Activated T-helper 1 cell treated with anti-CD3 and anti-CD28 coated beads, Interleukin-12 subunit alpha, Interleukin-12 subunit beta, Interleukin-2, Interleukin-4 antibody, amounts not matched to agents 30 ng/mL and 10 ng/mL and 1 ng/mL, durations not matched to agents 14 hours and 24 hours and 36 hours (primary cell): ENCODE measurements at regions not wholly inside any gene's neighbourhood (a gene's known extent, or its start where the extent isn't known, plus 50 kb on each side); places are given as distances from the start of the nearest gene placed in this dataset.
"Not testable (repeated sequence)": the region's sequence is repeated elsewhere in the genome, so short reads cannot be mapped to it uniquely, and the experiment has no call there.

Experiments used
- DNase-seq: peaks from one replicate; pipeline ENCODE4 v3.0.0; 2021; ENCODE audit warnings: low spot score
- H3K27ac Mint-ChIP-seq: one replicate; pipeline ENCODE4 v1.8.0; 2021; ENCODE audit warnings: mild to moderate bottlenecking, mixed read lengths
- H3K27me3 Mint-ChIP-seq: one replicate; pipeline ENCODE4 v1.8.0; 2022; ENCODE audit warnings: mild to moderate bottlenecking, moderate library complexity, mixed read lengths; ENCODE audit not compliant: insufficient read depth
- H3K36me3 Mint-ChIP-seq: one replicate; pipeline ENCODE4 v1.8.0; 2021; ENCODE audit warnings: low read depth, mixed read lengths
- H3K4me1 Mint-ChIP-seq: one replicate; pipeline ENCODE4 v1.8.0; 2021; ENCODE audit warnings: low read depth, mixed read lengths
- H3K4me3 Mint-ChIP-seq: one replicate; pipeline ENCODE4 v1.8.0; 2021; ENCODE audit warnings: mild to moderate bottlenecking, moderate library complexity, mixed read lengths
- H3K9me3 Mint-ChIP-seq: one replicate; pipeline ENCODE4 v1.8.0; 2021; ENCODE audit warnings: mixed read lengths
- intact Hi-C: fragments of 100-400 bp; cut with micrococcal nuclease; formaldehyde crosslinking; loops from one replicate; pipeline ENCODE4 v1.15.1; 2024

- H3K27ac Mint-ChIP-seq, result no peak overlapping the region
- no peaks in the 10 kb centered on the region for H3K4me1 Mint-ChIP-seq
- no peaks in the 10 kb centered on the region for H3K27me3 Mint-ChIP-seq
- no peak for DNase-seq
- peaks cover 16% of the 10 kb centered on the region for H3K9me3 Mint-ChIP-seq
- intact Hi-C loops, result no loop called here
- H3K36me3 Mint-ChIP-seq, result peaks cover 8% of the 10 kb centered on the region
- no peak overlapping the region for H3K4me3 Mint-ChIP-seq
These were observed 85.9 kb downstream of the ASMT start for GRCh38 chrX:1700757-1701156.

- H3K4me3 Mint-ChIP-seq, intact Hi-C loops, H3K36me3 Mint-ChIP-seq, H3K4me1 Mint-ChIP-seq, DNase-seq, H3K27me3 Mint-ChIP-seq, H3K27ac Mint-ChIP-seq: not testable (repeated sequence)
- peaks cover 11% of the 10 kb centered on the region for H3K9me3 Mint-ChIP-seq
These were observed 86.6 kb downstream of the ASMT start for GRCh38 chrX:1701396-1701901.

DNA sequence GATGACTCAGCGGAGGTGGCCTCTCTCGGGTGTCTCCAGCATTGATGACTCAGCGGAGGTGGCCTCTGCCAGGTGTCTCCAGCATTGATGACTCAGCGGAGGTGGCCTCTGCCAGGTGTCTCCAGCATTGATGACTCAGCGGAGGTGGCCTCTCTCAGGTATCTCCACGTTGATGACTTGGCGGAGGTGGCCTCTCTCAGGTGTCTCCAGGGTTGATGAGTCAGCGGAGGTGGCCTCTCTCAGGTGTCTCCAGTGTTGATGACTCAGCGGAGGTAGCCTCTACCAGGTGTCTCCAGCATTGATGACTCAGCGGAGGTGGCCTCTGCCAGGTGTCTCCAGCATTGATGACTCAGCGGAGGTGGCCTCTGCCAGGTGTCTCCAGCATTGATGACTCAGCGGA is 87.3 kb downstream of the ASMT start:
- H3K4me3 Mint-ChIP-seq, DNase-seq, intact Hi-C loops, H3K9me3 Mint-ChIP-seq, H3K4me1 Mint-ChIP-seq, H3K27ac Mint-ChIP-seq, H3K27me3 Mint-ChIP-seq, H3K36me3 Mint-ChIP-seq: not testable (repeated sequence)

GRCh38 chrX:1702557-1702956 is 87.7 kb downstream of the ASMT start:
- H3K4me1 Mint-ChIP-seq, intact Hi-C loops, H3K9me3 Mint-ChIP-seq, H3K27ac Mint-ChIP-seq, H3K36me3 Mint-ChIP-seq, DNase-seq, H3K27me3 Mint-ChIP-seq, H3K4me3 Mint-ChIP-seq: not testable (repeated sequence)

- intact Hi-C loops, DNase-seq: not testable (repeated sequence)
These were observed 94.4 kb downstream of the ASMT start for GRCh38 chrX:1709277-1709676.

DNA sequence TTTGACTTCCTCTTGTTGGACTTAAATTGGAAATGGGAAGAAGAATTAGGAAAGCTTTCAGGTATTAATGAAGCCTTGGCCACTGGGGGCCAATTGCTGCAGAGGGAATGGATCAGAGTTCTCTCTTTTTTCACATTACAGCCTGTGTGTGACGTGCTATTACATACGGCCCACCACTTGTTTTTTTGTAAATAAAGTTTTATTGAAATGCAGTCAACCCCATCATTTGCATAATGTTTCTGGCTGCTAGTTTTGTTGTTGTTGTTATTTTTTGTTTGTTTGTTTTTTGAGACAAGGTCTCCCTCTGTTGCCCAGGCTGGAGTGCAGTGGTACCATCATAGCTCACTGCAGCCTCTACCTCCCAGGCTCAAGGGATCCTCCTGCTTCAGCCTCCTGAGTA is 98.4 kb downstream of the ASMT start:
- H3K27me3 Mint-ChIP-seq, result no peaks in the 10 kb centered on the region
- H3K27ac Mint-ChIP-seq, result no peak overlapping the region
- no peak for DNase-seq
- no peaks in the 10 kb centered on the region for H3K4me1 Mint-ChIP-seq
- H3K9me3 Mint-ChIP-seq, result peaks cover 4% of the 10 kb centered on the region
- H3K4me3 Mint-ChIP-seq, result no peak overlapping the region
- intact Hi-C loops, result no loop called here
- peaks cover 3% of the 10 kb centered on the region for H3K36me3 Mint-ChIP-seq

More at GRCh38 chrX:1709277-1709676, 94.4 kb downstream of the ASMT start:
- H3K9me3 Mint-ChIP-seq, H3K4me1 Mint-ChIP-seq, H3K27me3 Mint-ChIP-seq, H3K27ac Mint-ChIP-seq, H3K36me3 Mint-ChIP-seq, H3K4me3 Mint-ChIP-seq: not testable (repeated sequence)

DNA sequence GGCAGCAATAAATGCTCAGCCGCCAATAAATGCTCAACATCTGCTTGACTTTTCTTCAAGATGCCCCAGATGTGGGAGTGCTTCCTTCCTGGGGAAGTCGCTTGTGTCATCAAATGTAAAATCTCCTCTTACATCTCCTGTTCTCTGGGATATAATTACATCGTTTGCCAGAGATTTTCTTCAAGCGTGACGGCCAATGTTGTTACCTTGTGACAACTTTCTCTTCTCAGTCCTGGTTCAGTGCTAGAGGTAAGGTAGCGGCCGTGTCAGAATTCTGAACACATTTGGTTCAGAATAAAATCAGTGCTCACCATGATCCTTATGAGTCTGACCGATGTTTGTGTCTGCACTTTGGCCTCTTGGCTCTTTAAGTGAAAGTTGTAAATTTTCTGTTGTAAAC is 102.5 kb downstream of the ASMT start:
- Mint-ChIP-seq H3K27ac (no peak overlapping the region), H3K36me3 (peaks cover 3% of the 10 kb centered on the region), H3K4me1 (no peaks in the 10 kb centered on the region), H3K4me3 (no peak overlapping the region), H3K27me3 (no peaks in the 10 kb centered on the region), H3K9me3 (peaks cover 4% of the 10 kb centered on the region)
- no peak for DNase-seq
- intact Hi-C loops, result no loop called here

- no peak for DNase-seq
- no peak overlapping the region for H3K4me3 Mint-ChIP-seq
- H3K27ac Mint-ChIP-seq, result no peak overlapping the region
- H3K36me3 Mint-ChIP-seq, result no peaks in the 10 kb centered on the region
- peaks cover 4% of the 10 kb centered on the region for H3K9me3 Mint-ChIP-seq
- no peaks in the 10 kb centered on the region for H3K4me1 Mint-ChIP-seq
- intact Hi-C loops, result no loop called here
- H3K27me3 Mint-ChIP-seq, result no peaks in the 10 kb centered on the region
These were observed 104.4 kb downstream of the ASMT start for GRCh38 chrX:1719270-1719669.

- no peaks in the 10 kb centered on the region for H3K4me1 Mint-ChIP-seq
- intact Hi-C loops, result no loop called here
- peaks cover 4% of the 10 kb centered on the region for H3K9me3 Mint-ChIP-seq
- H3K27ac Mint-ChIP-seq, result no peak overlapping the region
- H3K27me3 Mint-ChIP-seq, result no peaks in the 10 kb centered on the region
- no peak overlapping the region for H3K4me3 Mint-ChIP-seq
- no peak for DNase-seq
- H3K36me3 Mint-ChIP-seq, result no peaks in the 10 kb centered on the region
These were observed 106.0 kb downstream of the ASMT start for GRCh38 chrX:1720836-1721235.

DNA sequence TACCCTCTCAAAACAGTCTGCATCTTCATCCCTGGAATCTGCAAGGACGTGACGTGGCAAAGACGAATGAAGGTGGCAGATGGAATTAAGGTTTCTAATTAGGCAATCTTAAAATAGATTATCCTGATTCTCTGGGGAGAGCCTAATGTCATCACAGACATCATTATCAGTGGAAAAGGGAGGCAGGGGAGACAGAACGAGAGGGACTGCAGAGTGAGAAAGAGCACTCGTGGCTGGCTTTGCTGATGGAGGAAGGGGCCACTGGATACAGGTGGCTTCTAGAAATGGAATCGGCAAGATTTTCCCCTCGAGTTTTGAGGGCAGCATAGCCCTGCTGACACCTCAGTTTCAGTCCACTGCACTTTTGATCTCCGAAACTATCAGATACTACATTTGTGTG is 110.6 kb downstream of the ASMT start:
- H3K36me3 Mint-ChIP-seq, result peaks cover 9% of the 10 kb centered on the region
- DNase-seq, result no peak
- intact Hi-C loops, result no loop called here
- H3K27me3 Mint-ChIP-seq, result no peaks in the 10 kb centered on the region
- no peak overlapping the region for H3K4me3 Mint-ChIP-seq
- H3K27ac Mint-ChIP-seq, result no peak overlapping the region
- peaks cover 6% of the 10 kb centered on the region for H3K9me3 Mint-ChIP-seq
- H3K4me1 Mint-ChIP-seq, result no peaks in the 10 kb centered on the region

DNA sequence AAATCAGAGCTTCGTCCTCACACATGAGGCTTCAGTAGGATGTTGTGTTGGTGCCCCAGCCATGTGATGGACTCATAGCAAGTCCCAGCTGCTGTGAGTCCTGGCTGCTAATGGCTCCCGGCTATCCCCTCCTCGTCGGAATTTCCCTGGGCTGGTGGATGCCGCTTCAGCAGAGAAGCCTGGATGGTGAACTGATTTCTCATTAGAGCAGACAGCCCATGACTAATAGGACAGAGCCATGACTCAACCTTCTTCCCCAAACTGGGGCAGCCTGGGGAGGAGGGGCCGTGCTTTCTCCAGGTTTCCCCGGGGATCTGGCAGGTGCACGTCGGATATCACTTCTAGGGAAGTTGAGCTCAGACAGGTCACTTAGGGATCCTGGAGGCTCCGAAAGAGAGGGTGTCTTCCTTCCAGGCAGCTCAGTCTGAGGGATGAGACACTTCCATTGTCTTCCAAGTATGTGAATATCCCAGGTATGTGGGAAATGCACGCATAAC is 112.7 kb downstream of the ASMT start:
- H3K27ac Mint-ChIP-seq, result no peak overlapping the region
- DNase-seq, result no peak
- H3K27me3 Mint-ChIP-seq, result no peaks in the 10 kb centered on the region
- intact Hi-C loops, result no loop called here
- H3K36me3 Mint-ChIP-seq, result peaks cover 9% of the 10 kb centered on the region
- H3K4me3 Mint-ChIP-seq, result no peak overlapping the region
- H3K9me3 Mint-ChIP-seq, result peaks cover 6% of the 10 kb centered on the region
- no peaks in the 10 kb centered on the region for H3K4me1 Mint-ChIP-seq

DNA sequence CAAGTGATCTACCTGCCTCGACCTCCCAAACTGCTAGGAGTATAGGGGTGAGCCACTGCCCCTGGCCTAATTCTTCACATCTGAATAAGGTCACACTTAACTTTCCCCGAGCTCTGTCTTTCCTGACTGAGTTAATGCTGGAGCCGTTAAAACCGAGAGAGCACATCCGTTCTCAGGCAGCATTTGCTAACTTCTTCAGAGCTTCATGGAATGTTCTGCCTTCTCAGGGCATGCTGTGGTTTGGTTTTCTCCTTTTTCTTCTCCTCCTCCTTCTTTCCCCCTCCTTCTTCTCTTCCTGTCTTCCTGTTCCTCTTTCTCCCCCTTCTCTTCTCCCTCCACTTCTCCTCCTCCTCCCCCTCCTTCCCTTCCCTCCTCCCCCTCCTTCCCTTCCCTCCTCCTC is 119.9 kb downstream of the ASMT start:
- peaks cover 5% of the 10 kb centered on the region for H3K9me3 Mint-ChIP-seq
- intact Hi-C loops, result no loop called here
- H3K27me3 Mint-ChIP-seq, result no peaks in the 10 kb centered on the region
- H3K27ac Mint-ChIP-seq, result no peak overlapping the region
- H3K36me3 Mint-ChIP-seq, result peaks cover 4% of the 10 kb centered on the region
- no peak overlapping the region for H3K4me3 Mint-ChIP-seq
- H3K4me1 Mint-ChIP-seq, result no peaks in the 10 kb centered on the region
- DNase-seq, result no peak

DNA sequence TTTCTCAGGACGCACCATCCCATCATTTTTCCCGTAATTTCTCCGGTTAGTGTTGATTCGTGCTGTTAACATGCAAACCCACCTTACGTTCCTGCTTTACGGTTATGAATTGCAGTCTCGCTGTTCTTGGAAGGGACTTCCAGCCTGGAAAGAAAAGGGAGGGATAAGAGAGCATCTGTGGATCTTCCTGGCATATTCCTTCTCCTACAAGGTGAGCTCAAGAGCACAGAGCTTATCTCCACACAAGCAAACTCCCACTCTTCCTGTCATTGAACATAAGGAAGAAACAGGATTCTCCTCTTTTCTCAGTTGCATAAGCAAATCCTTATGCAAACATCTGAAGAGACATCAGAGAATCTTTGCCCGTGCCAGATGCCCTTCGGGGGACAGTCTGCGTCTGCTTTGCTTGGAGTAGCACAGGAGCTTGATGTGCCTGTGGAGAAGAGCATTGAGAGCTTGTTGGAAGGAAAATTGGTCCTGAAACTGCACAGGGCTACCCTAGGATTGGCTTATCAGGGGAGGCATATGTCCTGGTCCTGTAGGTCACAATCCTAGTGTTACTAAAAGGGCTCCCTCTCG is 127.0 kb downstream of the ASMT start:
- H3K27ac Mint-ChIP-seq, result no peak overlapping the region
- no peaks in the 10 kb centered on the region for H3K4me1 Mint-ChIP-seq
- intact Hi-C loops, result no loop called here
- H3K9me3 Mint-ChIP-seq, result peaks cover 38% of the 10 kb centered on the region
- peaks cover 28% of the 10 kb centered on the region for H3K36me3 Mint-ChIP-seq
- no peak overlapping the region for H3K4me3 Mint-ChIP-seq
- DNase-seq, result no peak
- H3K27me3 Mint-ChIP-seq, result peaks cover 2% of the 10 kb centered on the region

GRCh38 chrX:1743105-1743504 is 128.2 kb downstream of the ASMT start:
- Mint-ChIP-seq H3K36me3 (peaks cover 26% of the 10 kb centered on the region), H3K27me3 (peaks cover 2% of the 10 kb centered on the region), H3K4me3 (no peak overlapping the region), H3K4me1 (no peaks in the 10 kb centered on the region), H3K9me3 (peaks cover 38% of the 10 kb centered on the region), H3K27ac (no peak overlapping the region)
- DNase-seq, result no peak
- intact Hi-C loops, result no loop called here
